ENCODE measurements at regions not wholly inside any gene's neighbourhood (a gene's known extent, or its start where the extent isn't known, plus 50 kb on each side); places are given as distances from the start of the nearest gene placed in this dataset.

DNA sequence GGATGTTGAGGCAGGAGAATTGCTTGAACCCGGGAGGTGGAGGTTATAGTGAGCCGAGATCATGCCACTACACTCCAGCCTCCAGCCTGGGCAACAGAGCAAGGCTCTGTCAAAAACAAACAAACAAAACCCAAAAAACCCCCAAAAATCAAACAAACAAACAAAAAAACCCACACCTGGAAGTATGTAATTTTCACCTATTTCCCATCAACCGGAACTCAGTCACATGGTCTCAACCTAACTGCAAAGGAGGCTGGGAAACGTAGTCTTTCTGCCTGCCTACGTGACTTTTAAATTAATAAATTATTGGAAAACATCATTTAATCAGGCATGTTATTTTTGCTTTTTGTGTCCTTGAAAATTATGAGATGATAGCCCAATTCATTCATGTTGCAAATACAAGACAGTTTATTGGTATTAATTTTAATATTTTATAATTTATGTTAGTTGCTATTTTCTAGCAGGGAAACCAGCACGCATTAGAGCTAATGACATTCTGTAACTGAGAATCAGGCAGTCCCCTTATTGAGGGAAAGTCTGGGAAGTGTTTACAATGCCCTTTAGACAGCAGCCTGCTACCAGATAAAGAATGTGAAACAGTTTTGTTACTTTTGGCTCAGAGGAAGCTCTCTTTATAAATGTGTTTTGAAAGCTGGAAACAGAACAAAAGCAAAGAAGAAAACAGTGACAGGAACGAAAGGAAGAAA is 110.3 kb downstream of the NXNL2 start:
- DNase-seq: no peak
- Mint-ChIP-seq H3K4me1 (ENCODE audit: low read depth) (no peaks in the 10 kb centered on the region), H3K9me3 (peaks cover 0 to 2% of the 10 kb centered on the region in 2 donors), H3K4me3 (no peak overlapping the region), H3K36me3 (ENCODE audit: insufficient read depth in 2 of 2) (peaks cover 0 to 2% of the 10 kb centered on the region in 2 donors), H3K27me3 (ENCODE audit: low read depth) (peaks cover 59% of the 10 kb centered on the region), H3K27ac (no peak overlapping the region)
- ATAC-seq (replicated peaks in 1 of 2): no peak

- ATAC-seq (replicated peaks in 1 of 2): no peak
- H3K4me1 Mint-ChIP-seq (ENCODE audit: low read depth): no peaks in the 10 kb centered on the region
- no peak overlapping the region for H3K27ac Mint-ChIP-seq
- peaks cover 0 to 2% of the 10 kb centered on the region in 2 donors for H3K9me3 Mint-ChIP-seq
- peaks cover 0 to 2% of the 10 kb centered on the region in 2 donors for H3K36me3 Mint-ChIP-seq (ENCODE audit: insufficient read depth in 2 of 2)
- H3K27me3 Mint-ChIP-seq (ENCODE audit: low read depth): peaks cover 63% of the 10 kb centered on the region
- no peak for DNase-seq
- H3K4me3 Mint-ChIP-seq: no peak overlapping the region
Observed at GRCh38 chr9:88645879-88646199, 110.9 kb downstream of the NXNL2 start.

GRCh38 chr9:88646539-88647300 is 111.7 kb downstream of the NXNL2 start:
- Mint-ChIP-seq H3K27ac (no peak overlapping the region), H3K4me1 (ENCODE audit: low read depth) (no peaks in the 10 kb centered on the region), H3K4me3 (no peak overlapping the region), H3K27me3 (ENCODE audit: low read depth) (peaks cover 59% of the 10 kb centered on the region), H3K9me3 (peaks cover 0 to 2% of the 10 kb centered on the region in 2 donors), H3K36me3 (ENCODE audit: insufficient read depth in 2 of 2) (peaks cover 0 to 2% of the 10 kb centered on the region in 2 donors)
- no peak for ATAC-seq (replicated peaks in 1 of 2)
- no peak for DNase-seq

- Mint-ChIP-seq H3K36me3 (ENCODE audit: insufficient read depth in 2 of 2) (no peaks in the 10 kb centered on the region), H3K27ac (no peak overlapping the region), H3K9me3 (no peaks in the 10 kb centered on the region), H3K4me1 (ENCODE audit: low read depth) (no peaks in the 10 kb centered on the region), H3K27me3 (ENCODE audit: low read depth) (peaks cover 44% of the 10 kb centered on the region), H3K4me3 (no peak overlapping the region)
- ATAC-seq (replicated peaks in 1 of 2) (no peak), DNase-seq (no peak)
Observed at GRCh38 chr9:88651682-88652633, 117.0 kb downstream of the NXNL2 start.

- Mint-ChIP-seq H3K4me1 (ENCODE audit: low read depth) (no peaks in the 10 kb centered on the region), H3K36me3 (ENCODE audit: insufficient read depth in 2 of 2) (no peaks in the 10 kb centered on the region), H3K9me3 (no peaks in the 10 kb centered on the region), H3K27ac (no peak overlapping the region), H3K27me3 (ENCODE audit: low read depth) (peaks cover 37% of the 10 kb centered on the region), H3K4me3 (no peak overlapping the region)
- DNase-seq (no peak), ATAC-seq (replicated peaks in 1 of 2) (no peak)
Observed at GRCh38 chr9:88652876-88653275, 117.9 kb downstream of the NXNL2 start.

GRCh38 chr9:88653406-88653805 is 118.4 kb downstream of the NXNL2 start:
- H3K4me1 Mint-ChIP-seq (ENCODE audit: low read depth): no peaks in the 10 kb centered on the region
- H3K4me3 Mint-ChIP-seq: no peak overlapping the region
- peaks cover 40% of the 10 kb centered on the region for H3K27me3 Mint-ChIP-seq (ENCODE audit: low read depth)
- DNase-seq (no peak), ATAC-seq (replicated peaks in 1 of 2) (no peak)
- no peak overlapping the region for H3K27ac Mint-ChIP-seq
- H3K36me3 Mint-ChIP-seq (ENCODE audit: insufficient read depth in 2 of 2): no peaks in the 10 kb centered on the region
- no peaks in the 10 kb centered on the region for H3K9me3 Mint-ChIP-seq

GRCh38 chr9:88653911-88654310 is 118.9 kb downstream of the NXNL2 start:
- peaks cover 43% of the 10 kb centered on the region for H3K27me3 Mint-ChIP-seq (ENCODE audit: low read depth)
- H3K4me3 Mint-ChIP-seq: no peak overlapping the region
- ATAC-seq (replicated peaks in 1 of 2): no peak
- H3K4me1 Mint-ChIP-seq (ENCODE audit: low read depth): no peaks in the 10 kb centered on the region
- H3K36me3 Mint-ChIP-seq (ENCODE audit: insufficient read depth in 2 of 2): no peaks in the 10 kb centered on the region
- H3K27ac Mint-ChIP-seq: no peak overlapping the region
- H3K9me3 Mint-ChIP-seq: no peaks in the 10 kb centered on the region
- DNase-seq: no peak

DNA sequence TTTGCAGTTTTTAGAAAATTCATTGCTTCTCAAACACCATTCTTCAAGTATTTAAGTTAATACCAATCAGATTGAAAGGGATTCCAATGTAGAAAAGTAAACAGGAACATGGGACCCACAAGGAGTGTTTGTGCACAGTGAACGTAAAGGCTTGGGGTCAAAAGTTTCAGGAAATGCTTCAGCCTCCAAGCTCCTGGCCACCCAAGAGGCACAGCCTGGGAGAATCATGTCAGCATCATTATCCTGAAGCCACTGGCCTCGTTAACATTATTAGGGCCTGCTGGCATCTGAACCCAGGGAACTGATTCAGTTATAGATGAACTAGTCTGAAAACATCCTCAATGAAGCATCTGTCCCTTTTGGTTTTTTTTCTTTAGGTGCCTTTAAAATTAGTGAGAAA is 122.9 kb downstream of the NXNL2 start:
- H3K36me3 Mint-ChIP-seq (ENCODE audit: insufficient read depth in 2 of 2): no peaks in the 10 kb centered on the region
- H3K27ac Mint-ChIP-seq: no peak overlapping the region
- no peak for ATAC-seq (replicated peaks in 1 of 2)
- no peaks in the 10 kb centered on the region for H3K9me3 Mint-ChIP-seq
- no peak for DNase-seq
- peaks cover 42% of the 10 kb centered on the region for H3K27me3 Mint-ChIP-seq (ENCODE audit: low read depth)
- no peaks in the 10 kb centered on the region for H3K4me1 Mint-ChIP-seq (ENCODE audit: low read depth)
- H3K4me3 Mint-ChIP-seq: no peak overlapping the region

- peaks cover 42% of the 10 kb centered on the region for H3K27me3 Mint-ChIP-seq (ENCODE audit: low read depth)
- ATAC-seq (replicated peaks in 1 of 2): no peak
Observed at GRCh38 chr9:88658311-88658822, 123.4 kb downstream of the NXNL2 start.

DNA sequence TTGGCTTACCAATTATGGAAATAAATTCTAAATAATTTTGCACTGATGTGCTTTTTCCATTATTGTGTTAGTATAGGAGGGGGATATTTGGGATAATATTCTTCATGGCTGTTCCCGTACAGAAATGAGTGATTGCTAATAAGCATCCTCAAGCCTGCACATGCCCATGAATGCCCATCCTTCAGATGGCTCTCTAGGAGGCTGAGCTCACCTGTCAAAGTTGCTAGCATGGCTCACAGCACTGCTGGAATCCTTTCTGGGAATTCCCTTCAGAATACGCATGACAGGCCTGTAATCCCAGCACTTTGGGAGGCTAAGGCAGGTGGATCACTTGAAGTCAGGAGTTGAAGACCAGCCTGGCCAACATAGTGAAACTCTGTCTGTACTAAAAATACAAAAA is 124.1 kb downstream of the NXNL2 start:
- H3K27ac Mint-ChIP-seq: no peak overlapping the region
- no peaks in the 10 kb centered on the region for H3K4me1 Mint-ChIP-seq (ENCODE audit: low read depth)
- no peaks in the 10 kb centered on the region for H3K36me3 Mint-ChIP-seq (ENCODE audit: insufficient read depth in 2 of 2)
- no peak for DNase-seq
- ATAC-seq (replicated peaks in 1 of 2): no peak
- peaks cover 34% of the 10 kb centered on the region for H3K27me3 Mint-ChIP-seq (ENCODE audit: low read depth)
- no peaks in the 10 kb centered on the region for H3K9me3 Mint-ChIP-seq
- H3K4me3 Mint-ChIP-seq: no peak overlapping the region

More at GRCh38 chr9:88658311-88658822, 123.4 kb downstream of the NXNL2 start:
- Mint-ChIP-seq H3K36me3 (ENCODE audit: insufficient read depth in 2 of 2) (no peaks in the 10 kb centered on the region), H3K4me3 (no peak overlapping the region), H3K9me3 (no peaks in the 10 kb centered on the region), H3K4me1 (ENCODE audit: low read depth) (no peaks in the 10 kb centered on the region), H3K27ac (no peak overlapping the region)
- no peak for DNase-seq

DNA sequence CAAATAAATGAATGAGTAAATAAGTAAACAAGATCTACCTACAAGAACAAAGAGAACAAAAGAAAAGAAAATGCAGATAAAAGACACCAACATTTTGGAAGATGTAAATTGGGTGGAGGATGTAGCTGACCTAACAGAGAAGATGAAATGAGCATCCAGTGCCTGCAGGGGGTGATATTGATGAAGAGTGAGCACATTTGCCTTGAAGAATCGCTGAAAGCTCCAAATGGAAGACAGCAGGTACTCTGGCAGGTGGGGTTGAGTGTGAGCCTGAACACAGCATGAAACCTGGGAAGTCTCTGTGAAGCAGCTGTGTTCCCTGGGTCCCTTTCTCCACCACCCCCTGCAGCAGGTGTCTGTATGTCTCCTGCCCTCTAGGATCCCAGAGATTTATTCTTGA is 125.6 kb downstream of the NXNL2 start:
- peak in 1 of 2 donors; percentile 6 for DNase-seq
- H3K27me3 Mint-ChIP-seq (ENCODE audit: low read depth): peaks cover 24% of the 10 kb centered on the region
- H3K4me3 Mint-ChIP-seq: no peak overlapping the region

DNA sequence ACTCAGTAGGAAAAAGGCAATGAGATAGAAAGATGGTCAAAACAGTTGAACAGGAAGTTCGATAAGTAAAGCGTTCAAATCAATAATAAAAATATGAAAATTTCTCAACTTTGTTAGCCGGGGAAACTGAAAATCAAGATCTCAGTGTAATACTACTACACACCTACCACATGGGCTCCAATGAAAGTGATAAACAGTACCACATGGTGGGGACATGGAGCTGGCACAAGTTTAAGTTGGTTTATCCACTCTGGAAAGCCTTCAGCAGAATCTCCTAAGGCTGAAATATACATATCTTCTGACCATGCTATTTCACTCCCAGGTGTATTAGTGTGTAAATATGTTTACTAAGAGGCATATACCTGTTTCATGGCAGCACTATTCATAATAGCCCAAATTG is 126.8 kb downstream of the NXNL2 start:
- ATAC-seq (replicated peaks in 1 of 2): no peak

More for the DNA sequence above, 125.6 kb downstream of the NXNL2 start:
- no peaks in the 10 kb centered on the region for H3K4me1 Mint-ChIP-seq (ENCODE audit: low read depth)
- H3K36me3 Mint-ChIP-seq (ENCODE audit: insufficient read depth in 2 of 2): no peaks in the 10 kb centered on the region
- no peaks in the 10 kb centered on the region for H3K9me3 Mint-ChIP-seq
- ATAC-seq (replicated peaks in 1 of 2): no peak
- H3K27ac Mint-ChIP-seq: no peak overlapping the region

More for the DNA sequence above, 126.8 kb downstream of the NXNL2 start:
- Mint-ChIP-seq H3K4me1 (ENCODE audit: low read depth) (no peaks in the 10 kb centered on the region), H3K9me3 (no peaks in the 10 kb centered on the region), H3K27ac (no peak overlapping the region), H3K4me3 (no peak overlapping the region), H3K27me3 (ENCODE audit: low read depth) (peaks cover 23% of the 10 kb centered on the region), H3K36me3 (ENCODE audit: insufficient read depth in 2 of 2) (no peaks in the 10 kb centered on the region)
- DNase-seq: no peak
